LoVo (cell line): ENCODE measurements at regions not wholly inside any gene's neighbourhood (a gene's known extent, or its start where the extent isn't known, plus 50 kb on each side); places are given as distances from the start of the nearest gene placed in this dataset.
"Not testable (repeated sequence)": the region's sequence is repeated elsewhere in the genome, so short reads cannot be mapped to it uniquely, and the experiment has no call there.

Source experiments
- DNase-seq: peaks from one replicate; pipeline ENCODE4 v3.0.0-alpha.2; 2016; ENCODE audit warnings: low spot score

DNA sequence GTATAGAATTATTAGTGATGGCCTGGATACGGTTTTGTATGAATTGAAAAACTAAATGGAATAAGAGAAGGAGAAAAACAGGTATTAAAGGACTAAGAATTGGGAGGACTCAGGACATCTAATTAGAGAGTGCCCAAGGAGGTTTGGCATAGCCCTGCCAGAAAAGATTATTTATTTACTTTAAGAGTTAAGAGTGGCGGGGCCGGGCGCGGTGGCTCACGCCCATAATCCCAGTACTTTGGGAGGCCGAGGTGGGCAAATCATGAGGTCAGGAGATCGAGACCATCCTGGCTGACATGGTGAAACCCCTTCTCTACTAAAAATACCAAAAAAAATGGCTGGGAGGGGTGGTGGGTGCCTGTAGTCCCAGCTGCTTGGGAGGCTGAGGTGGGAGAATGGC, 115.2 kb upstream of the KCNJ3 start:
- DNase-seq: not testable (repeated sequence)

DNA sequence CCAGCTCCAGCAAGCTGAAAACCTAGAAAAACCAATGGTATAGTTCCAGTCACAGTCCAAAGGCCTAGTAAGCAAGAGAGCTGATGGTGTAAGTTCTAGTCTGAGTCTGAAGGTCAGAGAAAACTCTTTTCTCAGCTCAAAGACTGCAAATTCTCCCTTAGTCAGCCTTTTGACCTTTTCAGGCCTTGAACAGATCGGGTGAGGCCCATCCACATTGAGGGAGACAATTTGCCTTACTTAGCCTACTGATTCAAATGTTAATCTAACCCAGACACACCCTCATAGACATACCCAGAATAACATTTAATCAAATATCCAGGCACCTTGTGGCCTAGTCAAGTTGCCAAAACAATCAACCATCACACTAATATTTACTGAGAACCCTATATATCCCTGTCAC, 110.8 kb upstream of the KCNJ3 start:
- DNase-seq: no peak

- DNase-seq: no peak
These were observed 109.7 kb upstream of the KCNJ3 start for GRCh38 chr2:154588838-154589237.

DNA sequence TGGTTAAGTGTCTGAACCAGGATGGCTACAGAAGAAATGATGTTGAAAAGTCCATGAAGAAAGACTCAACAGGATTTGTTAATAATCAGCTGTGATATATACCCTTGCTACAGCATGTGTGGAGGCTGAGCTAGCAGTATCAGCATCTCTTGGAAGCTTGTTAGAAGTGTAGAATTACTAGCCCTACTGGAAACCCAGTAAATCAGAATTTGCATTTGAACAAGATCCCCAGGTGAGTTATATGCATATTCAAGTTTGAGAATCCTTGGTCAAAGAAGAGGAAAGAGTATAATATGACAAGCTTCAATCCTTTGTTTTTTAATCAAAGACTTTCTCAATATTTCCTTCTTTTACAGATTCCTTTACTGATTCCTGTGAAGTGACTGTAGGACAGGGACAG, 109.0 kb upstream of the KCNJ3 start:
- DNase-seq: no peak

DNA sequence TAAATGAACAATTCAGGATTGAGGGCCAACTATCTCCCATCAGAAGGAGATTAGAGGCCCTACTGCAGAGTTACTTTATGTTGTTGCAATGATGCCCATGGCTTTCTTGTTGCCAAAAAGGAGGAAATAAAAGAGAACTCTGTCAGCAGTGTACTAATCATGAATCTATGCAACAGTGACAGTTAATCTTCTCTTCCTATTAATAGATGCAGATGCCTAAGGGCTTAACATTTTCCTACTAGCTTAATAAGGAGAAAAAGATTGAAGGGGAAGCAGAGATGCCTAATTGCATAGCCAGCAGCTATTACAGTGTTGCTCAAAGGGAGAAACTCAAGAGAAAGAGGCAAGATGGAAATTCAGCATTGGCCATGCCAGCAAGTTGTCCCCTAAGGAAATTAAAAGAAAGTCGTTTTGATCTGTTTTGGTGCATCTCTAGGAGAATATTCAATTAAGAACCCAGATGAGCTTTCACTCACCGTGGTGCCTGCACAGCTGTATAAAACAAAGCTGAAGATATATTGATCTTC, 107.1 kb upstream of the KCNJ3 start:
- DNase-seq: no peak

DNA sequence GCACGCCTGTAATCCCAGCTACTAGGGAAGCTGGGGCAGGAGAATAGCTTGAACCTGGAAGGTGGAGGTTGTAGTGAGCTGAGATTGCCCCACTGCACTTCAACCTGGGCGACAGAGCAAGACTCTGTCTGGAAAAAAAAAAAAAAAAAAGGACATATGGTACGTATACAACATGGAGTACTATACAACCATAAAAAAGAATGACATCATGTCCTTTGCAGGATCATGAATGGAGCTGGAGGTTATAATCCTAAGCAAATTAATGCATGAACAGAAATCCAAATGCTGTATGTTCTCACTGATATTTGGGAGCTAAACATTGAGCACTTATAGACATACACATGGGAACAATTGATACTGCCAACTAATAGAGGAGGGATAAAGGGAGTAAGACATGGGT, 99.3 kb upstream of the KCNJ3 start:
- DNase-seq: no peak

DNA sequence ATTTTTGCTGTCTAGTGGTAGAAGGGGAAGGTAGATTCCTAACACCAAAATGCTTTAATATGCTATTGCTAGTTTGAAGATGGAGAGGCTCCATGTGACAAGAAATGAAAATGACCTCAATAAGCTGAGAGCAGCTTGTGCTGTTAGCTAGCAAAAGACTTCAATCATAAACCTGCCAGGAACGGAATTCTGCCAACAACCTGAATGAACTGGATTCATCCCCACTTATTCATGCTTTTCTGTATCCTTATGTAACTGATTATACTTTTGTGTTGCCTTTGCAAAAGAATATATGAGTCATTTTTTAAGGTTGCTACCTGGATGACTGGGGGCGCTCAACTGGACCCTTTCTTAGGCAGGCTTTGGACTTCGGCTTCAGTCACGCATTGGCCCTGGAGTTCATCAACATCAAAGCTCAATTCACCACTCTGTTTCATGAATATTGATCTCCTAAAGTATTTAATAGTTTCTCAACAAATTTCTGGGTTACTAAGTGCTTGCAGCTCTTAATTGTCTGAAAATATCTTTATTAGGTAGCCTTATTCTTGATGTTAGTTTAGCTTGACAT, 97.5 kb upstream of the KCNJ3 start:
- DNase-seq: no peak

DNA sequence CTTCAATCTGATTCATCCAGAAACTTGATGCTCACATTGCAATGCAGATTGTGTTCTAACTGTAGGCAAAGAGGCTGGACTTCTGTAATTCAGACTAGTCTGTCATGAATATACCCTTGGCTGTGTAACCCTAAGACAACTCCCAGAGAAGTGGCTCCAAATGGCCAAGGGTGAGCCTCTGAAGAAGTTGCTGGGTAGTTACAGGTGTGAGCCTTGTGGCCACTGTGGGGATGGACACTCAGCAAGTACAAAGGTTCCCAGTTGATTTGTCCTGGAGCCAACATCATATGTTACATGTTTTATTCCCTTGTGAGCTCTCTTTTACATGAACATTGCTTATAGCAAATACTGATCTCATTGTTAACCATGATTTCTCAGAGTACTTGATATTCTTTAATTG, 94.8 kb upstream of the KCNJ3 start:
- DNase-seq: no peak

GRCh38 chr2:154608438-154608837, 90.1 kb upstream of the KCNJ3 start:
- DNase-seq: no peak

- DNase-seq: no peak
These were observed 83.6 kb upstream of the KCNJ3 start for GRCh38 chr2:154614906-154615305.

GRCh38 chr2:154616659-154617058, 81.8 kb upstream of the KCNJ3 start:
- no peak for DNase-seq

GRCh38 chr2:154620471-154620870, 78.0 kb upstream of the KCNJ3 start:
- DNase-seq: no peak

GRCh38 chr2:154623819-154624218, 74.7 kb upstream of the KCNJ3 start:
- DNase-seq: peak; percentile 39

GRCh38 chr2:154637456-154637855, 61.0 kb upstream of the KCNJ3 start:
- DNase-seq: no peak

DNA sequence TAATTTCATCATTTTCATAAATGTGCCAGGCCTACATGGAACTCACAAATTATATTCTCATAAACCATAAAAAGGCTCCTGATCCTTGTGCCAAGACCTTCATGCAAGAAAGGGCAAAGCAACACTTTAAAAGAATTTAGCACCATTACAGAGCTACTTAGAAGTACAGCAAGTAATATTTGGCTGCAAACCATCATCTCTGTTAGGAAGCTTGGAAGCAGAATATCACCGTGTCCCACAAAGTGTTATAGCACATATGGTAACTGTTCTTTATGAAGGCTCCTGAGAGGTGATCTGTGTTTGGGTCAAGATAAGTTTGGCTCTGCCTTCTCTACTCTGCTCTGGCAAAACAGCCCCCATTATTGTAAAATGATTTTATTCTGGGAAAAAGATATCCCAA, 59.7 kb upstream of the KCNJ3 start:
- no peak for DNase-seq

DNA sequence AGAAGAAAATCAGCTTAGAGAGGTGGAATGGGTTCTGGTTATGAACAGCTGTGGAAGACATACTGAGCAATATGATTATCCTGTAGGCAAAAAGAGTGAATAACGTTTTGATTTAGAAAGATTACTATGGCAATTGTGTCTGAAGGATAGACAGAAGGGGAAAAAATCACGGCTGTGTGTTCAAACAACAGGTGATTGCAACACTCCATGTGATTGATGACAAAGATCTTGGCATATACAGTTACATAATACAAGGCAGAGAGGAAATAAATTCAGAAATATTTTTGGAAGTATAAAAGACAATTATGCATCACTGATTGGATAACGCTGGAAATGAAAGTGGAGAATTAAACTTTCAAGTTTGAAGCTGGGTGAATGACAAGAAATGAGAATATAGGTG, 58.5 kb upstream of the KCNJ3 start:
- DNase-seq: no peak
